ENCODE measurements at regions not wholly inside any gene's neighbourhood (a gene's known extent, or its start where the extent isn't known, plus 50 kb on each side); places are given as distances from the start of the nearest gene placed in this dataset.

- Histone ChIP-seq H3K9me3 (ENCODE audit: low read length) (no peaks in the 10 kb centered on the region), H3K4me2 (ENCODE audit: low read length) (no peak overlapping the region), H2AFZ (ENCODE audit: low read length) (no peak overlapping the region), H3K36me3 (ENCODE audit: low read depth, low read length) (no peaks in the 10 kb centered on the region), H3K4me3 (ENCODE audit: low read length) (no peak overlapping the region), H3K9me2 (replicated peaks; ENCODE audit: low read length) (no peaks in the 10 kb centered on the region), H3K4me1 (ENCODE audit: insufficient read depth, low read length) (no peaks in the 10 kb centered on the region), H3F3A (ENCODE audit: low read length, unreplicated experiment) (no peaks in the 10 kb centered on the region), H4K20me1 (ENCODE audit: low read length) (no peaks in the 10 kb centered on the region), H3K27me3 (ENCODE audit: low read length) (no peaks in the 10 kb centered on the region), H3K27ac (ENCODE audit: low read length) (no peak overlapping the region), H3K9ac (ENCODE audit: low read length) (no peak overlapping the region), H3K79me2 (ENCODE audit: low read length) (no peaks in the 10 kb centered on the region)
- ChIA-PET CTCF (no interaction called here), POLR2A (ENCODE audit: unreplicated experiment) (no interaction called here)
- DNase-seq (no peak), ATAC-seq (no peak)
- intact Hi-C loops (cut with micrococcal nuclease) = no loop called here
- no peak for TF ChIP-seq EZH2 (IDR thresholded peaks at IDR 0.05; ENCODE audit: low read length, unreplicated experiment)
- TF ChIP-seq, protein P1, sequence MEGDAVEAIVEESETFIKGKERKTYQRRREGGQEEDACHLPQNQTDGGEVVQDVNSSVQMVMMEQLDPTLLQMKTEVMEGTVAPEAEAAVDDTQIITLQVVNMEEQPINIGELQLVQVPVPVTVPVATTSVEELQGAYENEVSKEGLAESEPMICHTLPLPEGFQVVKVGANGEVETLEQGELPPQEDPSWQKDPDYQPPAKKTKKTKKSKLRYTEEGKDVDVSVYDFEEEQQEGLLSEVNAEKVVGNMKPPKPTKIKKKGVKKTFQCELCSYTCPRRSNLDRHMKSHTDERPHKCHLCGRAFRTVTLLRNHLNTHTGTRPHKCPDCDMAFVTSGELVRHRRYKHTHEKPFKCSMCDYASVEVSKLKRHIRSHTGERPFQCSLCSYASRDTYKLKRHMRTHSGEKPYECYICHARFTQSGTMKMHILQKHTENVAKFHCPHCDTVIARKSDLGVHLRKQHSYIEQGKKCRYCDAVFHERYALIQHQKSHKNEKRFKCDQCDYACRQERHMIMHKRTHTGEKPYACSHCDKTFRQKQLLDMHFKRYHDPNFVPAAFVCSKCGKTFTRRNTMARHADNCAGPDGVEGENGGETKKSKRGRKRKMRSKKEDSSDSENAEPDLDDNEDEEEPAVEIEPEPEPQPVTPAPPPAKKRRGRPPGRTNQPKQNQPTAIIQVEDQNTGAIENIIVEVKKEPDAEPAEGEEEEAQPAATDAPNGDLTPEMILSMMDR (conservative IDR thresholded peaks at IDR 0.05; ENCODE audit: low read depth, low read length) = no peak
- TF ChIP-seq EZH2phosphoT487 (IDR thresholded peaks at IDR 0.05; ENCODE audit: borderline replicate concordance, low read length) = no peak
- no TSS peak for BruUV-seq (replicated peaks)
These were observed 152.0 kb downstream of the VGLL3 start for GRCh38 chr3:86838927-86839326.

GRCh38 chr3:86837871-86838270 lies 153.1 kb downstream of the VGLL3 start:
- intact Hi-C loops (cut with micrococcal nuclease) = no loop called here

DNA sequence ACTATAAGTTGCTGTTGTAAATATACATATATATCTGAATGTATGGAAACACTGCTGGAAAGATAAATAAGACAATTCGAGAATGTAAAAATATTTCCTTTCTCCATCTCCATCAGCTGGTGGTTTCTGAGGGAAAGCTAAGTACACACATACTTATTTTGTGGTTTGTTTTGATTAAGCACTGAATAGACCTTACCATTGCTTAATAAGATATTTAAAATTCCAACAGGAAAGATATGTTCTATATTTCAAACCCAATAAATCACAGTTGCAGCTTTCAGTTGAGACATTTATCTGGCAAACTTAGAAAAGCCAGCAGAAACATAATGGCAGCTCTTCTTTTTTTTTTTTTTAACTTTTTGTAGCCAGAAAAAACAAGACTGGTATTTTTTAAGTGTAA lies 160.4 kb downstream of the VGLL3 start:
- H4K20me1 ChIP-seq (ENCODE audit: low read length) = no peaks in the 10 kb centered on the region
- CTCF ChIA-PET = interaction anchor here (0.6 kb wide), 1 partner anchor 25 kb away, joined by 3 read pairs; no protein-coding TSS in a partner anchor
- no peaks in the 10 kb centered on the region for H3K79me2 ChIP-seq (ENCODE audit: low read length)
- no peaks in the 10 kb centered on the region for H3K36me3 ChIP-seq (ENCODE audit: low read depth, low read length)
- no peaks in the 10 kb centered on the region for H3F3A ChIP-seq (ENCODE audit: low read length, unreplicated experiment)
- no peak overlapping the region for H3K4me2 ChIP-seq (ENCODE audit: low read length)
- BruUV-seq (replicated peaks) = no TSS peak
- DNase-seq (no peak), ATAC-seq (no peak)
- H3K4me1 ChIP-seq (ENCODE audit: insufficient read depth, low read length) = no peaks in the 10 kb centered on the region
- H3K27me3 ChIP-seq (ENCODE audit: low read length) = no peaks in the 10 kb centered on the region
- no peak for TF ChIP-seq EZH2phosphoT487 (IDR thresholded peaks at IDR 0.05; ENCODE audit: borderline replicate concordance, low read length)
- TF ChIP-seq EZH2 (IDR thresholded peaks at IDR 0.05; ENCODE audit: low read length, unreplicated experiment) = no peak
- TF ChIP-seq, protein P1 (conservative IDR thresholded peaks at IDR 0.05; ENCODE audit: low read depth, low read length) = no peak
- no peak overlapping the region for H2AFZ ChIP-seq (ENCODE audit: low read length)
- no peaks in the 10 kb centered on the region for H3K9me3 ChIP-seq (ENCODE audit: low read length)
- no peak overlapping the region for H3K4me3 ChIP-seq (ENCODE audit: low read length)
- H3K27ac ChIP-seq (ENCODE audit: low read length) = no peak overlapping the region
- H3K9ac ChIP-seq (ENCODE audit: low read length) = no peak overlapping the region
- POLR2A ChIA-PET (ENCODE audit: unreplicated experiment) = no interaction called here
- no peaks in the 10 kb centered on the region for H3K9me2 ChIP-seq (replicated peaks; ENCODE audit: low read length)
- intact Hi-C loops (cut with micrococcal nuclease) = no loop called here

More at GRCh38 chr3:86837871-86838270, 153.1 kb downstream of the VGLL3 start:
- BruUV-seq (replicated peaks) = no TSS peak
- H3F3A ChIP-seq (ENCODE audit: low read length, unreplicated experiment) = no peaks in the 10 kb centered on the region
- H4K20me1 ChIP-seq (ENCODE audit: low read length) = no peaks in the 10 kb centered on the region
- H3K36me3 ChIP-seq (ENCODE audit: low read depth, low read length) = no peaks in the 10 kb centered on the region
- TF ChIP-seq EZH2phosphoT487 (IDR thresholded peaks at IDR 0.05; ENCODE audit: borderline replicate concordance, low read length) (no peak), EZH2 (IDR thresholded peaks at IDR 0.05; ENCODE audit: low read length, unreplicated experiment) (no peak)
- TF ChIP-seq, protein P1 (conservative IDR thresholded peaks at IDR 0.05; ENCODE audit: low read depth, low read length) = no peak
- H3K4me3 ChIP-seq (ENCODE audit: low read length) = no peak overlapping the region
- H3K27ac ChIP-seq (ENCODE audit: low read length) = no peak overlapping the region
- H2AFZ ChIP-seq (ENCODE audit: low read length) = no peak overlapping the region
- ChIA-PET CTCF (no interaction called here), POLR2A (ENCODE audit: unreplicated experiment) (no interaction called here)
- H3K9ac ChIP-seq (ENCODE audit: low read length) = no peak overlapping the region
- no peaks in the 10 kb centered on the region for H3K27me3 ChIP-seq (ENCODE audit: low read length)
- H3K9me2 ChIP-seq (replicated peaks; ENCODE audit: low read length) = no peaks in the 10 kb centered on the region
- no peaks in the 10 kb centered on the region for H3K4me1 ChIP-seq (ENCODE audit: insufficient read depth, low read length)
- ATAC-seq = no peak
- no peak for DNase-seq
- H3K4me2 ChIP-seq (ENCODE audit: low read length) = no peak overlapping the region
- no peaks in the 10 kb centered on the region for H3K79me2 ChIP-seq (ENCODE audit: low read length)
- no peaks in the 10 kb centered on the region for H3K9me3 ChIP-seq (ENCODE audit: low read length)
